SU-DHL-6 (cell line): ENCODE measurements at regions not wholly inside any gene's neighbourhood (a gene's known extent, or its start where the extent isn't known, plus 50 kb on each side); places are given as distances from the start of the nearest gene placed in this dataset.

ENCODE experiments used
- EZH2phosphoT487 ChIP-seq: fragments of 200-600 bp; sonication (generic), shearing (Covaris generic); conservative IDR thresholded peaks from 2 replicates; pipeline ENCODE4 v1.6.1; 2018; ENCODE audit warnings: mild to moderate bottlenecking, antibody characterized with exemption, low read length, moderate library complexity, mixed read lengths
- TF ChIP-seq, protein P1 (sequence below): fragments of 200-600 bp; sonication (generic); IDR thresholded peaks from one replicate; pipeline ENCODE4 v1.5.1; 2017; ENCODE audit warnings: antibody characterized with exemption, mild to moderate bottlenecking, low read length, moderate library complexity; ENCODE audit not compliant: insufficient read depth, poor library complexity, severe bottlenecking

DNA sequence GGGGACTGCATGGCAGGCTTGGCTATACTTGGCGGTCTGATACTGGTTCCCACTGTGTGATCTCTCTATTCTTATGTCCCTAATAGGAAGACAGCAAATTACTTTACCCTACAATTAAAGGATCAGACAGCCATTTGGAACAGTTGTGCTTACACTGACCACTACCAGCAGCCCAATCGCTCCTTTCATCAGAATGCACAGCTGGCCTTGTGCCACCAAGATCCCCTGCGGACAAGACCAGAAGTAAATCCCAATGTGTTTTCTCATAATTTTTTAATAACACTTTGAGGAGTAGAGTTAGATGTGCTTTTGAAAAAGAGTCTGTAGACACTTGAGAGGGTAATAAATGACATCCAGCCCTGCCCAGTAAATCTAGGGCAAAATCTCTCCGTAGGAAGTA is 297.2 kb upstream of the ZNF32 start:
- TF ChIP-seq, protein P1, sequence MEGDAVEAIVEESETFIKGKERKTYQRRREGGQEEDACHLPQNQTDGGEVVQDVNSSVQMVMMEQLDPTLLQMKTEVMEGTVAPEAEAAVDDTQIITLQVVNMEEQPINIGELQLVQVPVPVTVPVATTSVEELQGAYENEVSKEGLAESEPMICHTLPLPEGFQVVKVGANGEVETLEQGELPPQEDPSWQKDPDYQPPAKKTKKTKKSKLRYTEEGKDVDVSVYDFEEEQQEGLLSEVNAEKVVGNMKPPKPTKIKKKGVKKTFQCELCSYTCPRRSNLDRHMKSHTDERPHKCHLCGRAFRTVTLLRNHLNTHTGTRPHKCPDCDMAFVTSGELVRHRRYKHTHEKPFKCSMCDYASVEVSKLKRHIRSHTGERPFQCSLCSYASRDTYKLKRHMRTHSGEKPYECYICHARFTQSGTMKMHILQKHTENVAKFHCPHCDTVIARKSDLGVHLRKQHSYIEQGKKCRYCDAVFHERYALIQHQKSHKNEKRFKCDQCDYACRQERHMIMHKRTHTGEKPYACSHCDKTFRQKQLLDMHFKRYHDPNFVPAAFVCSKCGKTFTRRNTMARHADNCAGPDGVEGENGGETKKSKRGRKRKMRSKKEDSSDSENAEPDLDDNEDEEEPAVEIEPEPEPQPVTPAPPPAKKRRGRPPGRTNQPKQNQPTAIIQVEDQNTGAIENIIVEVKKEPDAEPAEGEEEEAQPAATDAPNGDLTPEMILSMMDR, result no peak
- TF ChIP-seq EZH2phosphoT487, result no peak
